OCI-LY3 (cell line): ENCODE measurements at regions not wholly inside any gene's neighbourhood (a gene's known extent, or its start where the extent isn't known, plus 50 kb on each side); places are given as distances from the start of the nearest gene placed in this dataset.

Source experiments
- H2AFZ ChIP-seq: fragments of 200-600, 300-600 bp; shearing (Covaris generic); 2 replicates; pipeline ENCODE4 v1.6.0; 2014; ENCODE audit warnings: antibody characterized with exemption, low read depth, low read length
- H3K27ac ChIP-seq: fragments of 200-600, 300-600 bp; sonication (generic); 2 replicates; pipeline ENCODE4 v1.5.1; 2014; ENCODE audit warnings: mild to moderate bottlenecking, low read length, moderate library complexity, mixed read lengths
- H3K27me3 ChIP-seq: fragments of 200-600, 300-600 bp; sonication (generic); 2 replicates; pipeline ENCODE4 v1.6.1; 2014; ENCODE audit warnings: low read depth, low read length, mixed read lengths
- H3K36me3 ChIP-seq: fragments of 200-600, 300-600 bp; sonication (generic); replicated peaks from 2 replicates; pipeline ENCODE3; 2014; ENCODE audit warnings: low read depth, low read length, mixed read lengths
- H3K4me1 ChIP-seq: fragments of 300-600, 200-600 bp; sonication (generic); 2 replicates; pipeline ENCODE4 v1.6.1; 2014; ENCODE audit warnings: low read length, mixed read lengths
- H3K4me2 ChIP-seq: fragments of 200-600, 300-600 bp; sonication (generic); 2 replicates; pipeline ENCODE4 v1.6.1; 2014; ENCODE audit warnings: low read length, mixed read lengths
- H3K4me3 ChIP-seq: fragments of 300-600, 200-600 bp; sonication (generic); 2 replicates; pipeline ENCODE4 v1.5.1; 2014; ENCODE audit warnings: antibody characterized with exemption, mild to moderate bottlenecking, low read length, moderate library complexity
- H3K79me2 ChIP-seq: fragments of 300-600, 200-600 bp; shearing (Covaris generic); 2 replicates; pipeline ENCODE4 v1.6.1; 2014; ENCODE audit warnings: mild to moderate bottlenecking, low read length, mixed read lengths
- H3K9ac ChIP-seq: fragments of 300-600, 200-600 bp; shearing (Covaris generic); 2 replicates; pipeline ENCODE4 v1.6.0; 2014; ENCODE audit warnings: mild to moderate bottlenecking, low read length, moderate library complexity
- H3K9me3 ChIP-seq: fragments of 200-600, 300-600 bp; shearing (Covaris generic); 2 replicates; pipeline ENCODE4 v1.6.1; 2014; ENCODE audit warnings: low read length, mixed read lengths; ENCODE audit not compliant: insufficient read depth
- H4K20me1 ChIP-seq: fragments of 200-600, 300-600 bp; sonication (generic); 2 replicates; pipeline ENCODE4 v1.6.1; 2016; ENCODE audit warnings: low read length, mixed read lengths; ENCODE audit not compliant: insufficient read depth
- CTCF ChIP-seq: fragments of 200-600, 300-600 bp; sonication (generic); IDR thresholded peaks from 2 replicates; pipeline ENCODE4 v1.5.1; 2014; ENCODE audit warnings: antibody characterized with exemption, low read length, low read depth
- EZH2phosphoT487 ChIP-seq: fragments of 200-600 bp; shearing (Covaris generic); IDR thresholded peaks from 2 replicates; pipeline ENCODE4 v1.6.1; 2018; ENCODE audit warnings: antibody characterized with exemption, mixed run types, low read depth

DNA sequence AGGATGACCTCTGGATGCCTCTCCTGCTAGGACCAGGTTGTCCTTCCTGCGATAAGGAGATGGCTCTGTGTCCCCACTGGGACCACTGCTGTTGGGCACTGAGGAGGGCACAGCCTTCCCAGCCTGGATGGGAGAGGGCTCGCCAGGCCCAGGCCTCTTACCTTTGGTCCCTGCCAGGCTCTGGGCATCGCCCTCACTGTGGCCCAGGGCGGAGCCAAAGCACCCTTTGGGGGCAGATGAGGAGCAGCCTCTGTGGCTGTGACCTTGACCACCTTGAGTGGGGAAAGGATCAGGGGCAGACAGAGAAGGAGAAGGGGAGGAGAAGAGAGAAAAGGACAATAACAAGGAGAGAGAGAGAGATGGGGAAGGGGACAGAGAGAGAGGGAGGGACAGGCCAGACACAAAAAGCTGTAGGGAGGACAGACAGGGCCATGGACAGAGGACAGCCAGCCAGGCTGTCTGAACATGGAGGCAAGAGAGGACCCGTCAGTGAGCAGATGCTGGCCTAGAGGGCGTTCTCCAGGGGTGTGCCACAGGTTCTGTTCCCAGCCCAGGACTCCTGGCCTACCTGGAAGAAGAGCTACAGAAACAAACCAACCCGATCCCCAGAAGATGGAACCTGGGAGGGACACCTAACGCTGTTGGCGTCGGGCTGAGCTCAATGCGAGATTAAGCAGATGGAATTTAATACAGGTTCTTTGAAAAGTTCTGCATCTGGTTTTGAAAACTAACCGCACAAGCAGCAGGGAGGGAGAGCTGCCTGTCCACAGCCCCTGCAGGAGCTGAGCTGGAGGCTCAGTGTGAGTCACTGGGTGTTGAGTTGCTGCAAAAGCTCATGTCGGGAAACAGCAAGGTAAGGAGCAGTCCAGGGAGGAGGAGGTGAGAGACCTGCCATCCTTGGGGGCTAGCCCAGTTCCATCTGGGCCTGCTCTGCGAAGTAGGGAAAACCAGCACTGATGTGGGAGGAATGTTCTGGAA, 262.1 kb downstream of the PTPRU start:
- no peak overlapping the region for H3K4me3 ChIP-seq
- H3K79me2 ChIP-seq, result no peaks in the 10 kb centered on the region
- H2AFZ ChIP-seq, result no peak overlapping the region
- TF ChIP-seq CTCF, result no peak
- TF ChIP-seq EZH2phosphoT487, result no peak
- no peak overlapping the region for H3K4me2 ChIP-seq
- H3K36me3 ChIP-seq, result no peaks in the 10 kb centered on the region
- no peak overlapping the region for H3K9ac ChIP-seq
- H3K4me1 ChIP-seq, result no peaks in the 10 kb centered on the region
- 0 out of 2 replicates have a peak, but pooled peaks cover 6% of the 10 kb centered on the region for H3K27me3 ChIP-seq
- no peaks in the 10 kb centered on the region for H3K9me3 ChIP-seq
- no peak overlapping the region for H3K27ac ChIP-seq
- H4K20me1 ChIP-seq, result no peaks in the 10 kb centered on the region

DNA sequence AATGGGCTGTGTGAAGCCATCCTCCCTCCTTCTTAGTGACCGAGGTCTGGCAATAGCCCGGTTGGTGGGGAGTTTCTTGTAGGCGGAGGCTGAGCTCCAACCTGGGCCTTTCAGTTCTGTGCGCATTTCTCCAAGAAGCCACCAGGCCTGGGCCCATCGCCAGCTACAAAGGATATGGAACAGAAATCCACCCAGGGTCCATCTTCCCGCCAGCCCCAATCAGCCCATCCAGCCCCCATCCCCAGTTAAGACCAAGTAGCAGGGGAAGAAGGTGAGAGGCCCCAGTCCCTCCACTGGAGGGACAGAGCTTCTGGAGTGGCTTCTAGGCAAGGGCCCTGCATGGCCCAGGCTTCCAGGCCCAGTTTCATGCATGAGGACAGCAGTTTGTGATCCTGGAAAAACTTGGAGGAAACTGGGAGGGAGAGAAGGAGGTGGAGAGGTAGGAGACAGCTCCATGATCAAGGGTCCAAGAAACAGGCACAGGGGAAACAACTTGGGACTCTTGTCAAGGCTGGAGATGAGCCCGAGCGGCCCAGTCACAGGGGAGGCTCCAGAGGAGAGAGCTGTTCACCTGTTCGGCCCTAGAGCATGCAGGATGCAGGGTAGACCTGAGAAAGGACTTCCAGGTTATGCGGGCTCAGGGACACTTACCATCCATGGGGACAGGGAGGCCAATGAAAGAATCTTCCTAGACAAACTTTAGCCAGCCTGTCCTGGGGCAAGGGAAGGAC, 261.2 kb downstream of the PTPRU start:
- H3K79me2 ChIP-seq, result no peaks in the 10 kb centered on the region

DNA sequence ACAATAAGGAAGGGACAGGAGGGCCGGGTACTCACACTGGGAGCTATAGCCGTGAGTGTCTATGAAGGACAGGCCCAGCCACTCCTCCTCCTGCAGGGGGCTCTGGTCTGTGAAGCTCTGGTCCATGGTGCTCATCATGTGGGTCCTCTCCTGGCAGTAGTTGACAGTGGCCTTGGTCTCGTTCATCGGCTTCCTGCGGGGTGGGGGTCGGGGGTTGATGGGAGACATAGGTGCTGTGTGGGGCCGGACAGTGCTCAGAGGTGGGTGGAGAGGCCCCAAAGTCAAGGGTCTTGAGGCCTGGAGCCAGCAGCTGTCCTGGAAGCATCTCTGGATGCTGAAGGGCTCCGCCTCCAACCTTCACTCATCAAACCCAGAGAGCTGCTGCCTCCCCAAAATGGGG, 260.4 kb downstream of the PTPRU start:
- Histone ChIP-seq H3K9me3 (no peaks in the 10 kb centered on the region), H3K79me2 (no peaks in the 10 kb centered on the region), H3K36me3 (no peaks in the 10 kb centered on the region), H3K4me3 (no peak overlapping the region), H3K27ac (no peak overlapping the region), H3K27me3 (0 out of 2 replicates have a peak, but pooled peaks cover 6% of the 10 kb centered on the region), H4K20me1 (no peaks in the 10 kb centered on the region), H3K4me1 (no peaks in the 10 kb centered on the region), H3K4me2 (no peak overlapping the region), H2AFZ (no peak overlapping the region), H3K9ac (no peak overlapping the region)
- TF ChIP-seq EZH2phosphoT487 (no peak), CTCF (no peak)

More for the DNA sequence above, 261.2 kb downstream of the PTPRU start:
- no peaks in the 10 kb centered on the region for H4K20me1 ChIP-seq
- H3K27me3 ChIP-seq, result 0 out of 2 replicates have a peak, but pooled peaks cover 6% of the 10 kb centered on the region
- H3K4me2 ChIP-seq, result no peak overlapping the region
- H3K4me3 ChIP-seq, result no peak overlapping the region
- no peak overlapping the region for H2AFZ ChIP-seq
- no peaks in the 10 kb centered on the region for H3K4me1 ChIP-seq
- no peak for TF ChIP-seq EZH2phosphoT487
- no peak for TF ChIP-seq CTCF
- no peak overlapping the region for H3K9ac ChIP-seq
- H3K27ac ChIP-seq, result no peak overlapping the region
- no peaks in the 10 kb centered on the region for H3K36me3 ChIP-seq
- H3K9me3 ChIP-seq, result no peaks in the 10 kb centered on the region
